Endothelial cell of umbilical vein (primary cell): ENCODE measurements at regions not wholly inside any gene's neighbourhood (a gene's known extent, or its start where the extent isn't known, plus 50 kb on each side); places are given as distances from the start of the nearest gene placed in this dataset.

Source experiments
- BruUV-seq: library from RNA; stranded (reverse); fragments of 400-500 nt; replicated peaks from 2 replicates; lab custom pipeline; 2021; lab: Mats Ljungman, UMichigan
- CTCF ChIA-PET: fragments of 300-600, 350-600 bp; sonication (Branson Sonifier 250); formaldehyde crosslinking; loops from one replicate; lab custom pipeline; 2021; ENCODE audit warnings: antibody characterized with exemption, inconsistent platforms; lab: Charles Lee
- POLR2A ChIA-PET: fragments of 300-600, 350-600 bp; sonication (Branson Sonifier 250); formaldehyde crosslinking; loops from one replicate; lab custom pipeline; 2021; ENCODE audit warnings: antibody characterized with exemption, inconsistent platforms; lab: Charles Lee
- DNase-seq: peaks from one replicate; pipeline ENCODE4 v3.0.0-alpha.2; 2011; ENCODE audit warnings: low read depth, low spot score
- FAIRE-seq: peaks from 2 replicates; lab custom pipeline; 2011; peaks lifted over from hg19 to GRCh38; lab: Jason Lieb, UNC
- H2AFZ ChIP-seq: 2 replicates; pipeline ENCODE4 v1.6.0; 2012; ENCODE audit warnings: low read depth, low read length, control low read depth, inconsistent platforms
- H3K27ac ChIP-seq: 2 replicates; pipeline ENCODE4 v1.5.1; 2011; ENCODE audit warnings: low read depth, mild to moderate bottlenecking, control low read depth, low read length, moderate library complexity; ENCODE audit not compliant: insufficient read depth
- H3K27me3 ChIP-seq, 2 experiments: 2 replicates each; pipeline versions ENCODE4 v1.6.0 to v1.6.1; 2011; ENCODE audit warnings: low read length in 2 of 2, mixed read lengths in 1 of 2; ENCODE audit not compliant: control insufficient read depth in 2 of 2, insufficient read depth in 2 of 2
- H3K36me3 ChIP-seq, 2 experiments: 2 replicates in 1 of 2; 3 replicates in 1 of 2; pipeline ENCODE4 v1.5.1; 2011; ENCODE audit warnings: low read length in 2 of 2, mild to moderate bottlenecking in 1 of 2, moderate library complexity in 1 of 2; ENCODE audit not compliant: control insufficient read depth in 2 of 2, insufficient read depth in 2 of 2; ENCODE audit errors: extremely low read depth in 1 of 2
- H3K4me1 ChIP-seq: 3 replicates; pipeline ENCODE4 v1.5.1; 2011; ENCODE audit warnings: mild to moderate bottlenecking, low read length; ENCODE audit not compliant: control insufficient read depth, insufficient read depth; ENCODE audit errors: extremely low read depth
- H3K4me2 ChIP-seq: 2 replicates; pipeline ENCODE4 v1.6.1; 2011; ENCODE audit warnings: low read length, control low read depth, mixed read lengths; ENCODE audit not compliant: insufficient read depth
- H3K4me3 ChIP-seq, 3 experiments: fragments of 200-600 bp in 1 of 3; sonication (generic), shearing (Covaris generic) in 1 of 3; replicated peaks in 1 of 3; 2 replicates each; pipeline ENCODE4 v1.5.1; 2011 to 2016; ENCODE audit warnings: control low read depth in 3 of 3, low read length in 3 of 3, mild to moderate bottlenecking in 2 of 3, inconsistent platforms in 1 of 3, low read depth in 1 of 3, moderate library complexity in 1 of 3; ENCODE audit not compliant: insufficient read depth in 1 of 3
- H3K79me2 ChIP-seq: 2 replicates; pipeline ENCODE4 v1.6.0; 2012; ENCODE audit warnings: low read length, inconsistent platforms; ENCODE audit not compliant: control insufficient read depth, insufficient read depth
- H3K9ac ChIP-seq: replicated peaks from 2 replicates; pipeline ENCODE3; 2011; ENCODE audit warnings: low read length, control low read depth; ENCODE audit not compliant: insufficient read depth; ENCODE audit errors: extremely low read depth
- H3K9me1 ChIP-seq: replicated peaks from 3 replicates; pipeline ENCODE4 v1.6.0; 2011; ENCODE audit warnings: mild to moderate bottlenecking, low read length; ENCODE audit not compliant: control insufficient read depth, insufficient read depth; ENCODE audit errors: extremely low read depth
- H3K9me3 ChIP-seq: replicated peaks from 2 replicates; pipeline ENCODE4 v1.5.1; 2012; ENCODE audit warnings: low read length, inconsistent platforms; ENCODE audit not compliant: control insufficient read depth, insufficient read depth
- H4K20me1 ChIP-seq: replicated peaks from 2 replicates; pipeline ENCODE3; 2011; ENCODE audit warnings: mild to moderate bottlenecking, low read length; ENCODE audit not compliant: control insufficient read depth, insufficient read depth; ENCODE audit errors: extremely low read depth
- EZH2 ChIP-seq: IDR thresholded peaks from 2 replicates; pipeline ENCODE4 v1.6.1; 2012; ENCODE audit warnings: borderline replicate concordance, low read depth, mild to moderate bottlenecking, moderate library complexity, low read length, inconsistent platforms; ENCODE audit not compliant: severe bottlenecking
- FOS ChIP-seq: IDR thresholded peaks from 2 replicates; pipeline ENCODE4 v1.6.1; 2011; ENCODE audit warnings: mild to moderate bottlenecking, low read length, moderate library complexity, borderline replicate concordance; ENCODE audit not compliant: insufficient read depth
- GATA2 ChIP-seq: IDR thresholded peaks from 2 replicates; pipeline ENCODE4 v1.7.0; 2011; ENCODE audit warnings: low read depth, mild to moderate bottlenecking, moderate library complexity, mixed read lengths, low read length; ENCODE audit not compliant: insufficient read length, insufficient read depth
- MYC ChIP-seq: IDR thresholded peaks from one replicate; pipeline ENCODE4 v1.6.1; 2011; ENCODE audit warnings: mild to moderate bottlenecking, low read depth, low read length
- POLR2AphosphoS5 ChIP-seq: IDR thresholded peaks from 2 replicates; pipeline ENCODE4 v1.6.1; 2012; ENCODE audit warnings: low read depth, mild to moderate bottlenecking, control low read depth, low read length, moderate library complexity; ENCODE audit not compliant: insufficient read depth
- dilution Hi-C: fragments of 300-500 bp; cut with MboI; formaldehyde crosslinking; loops from one replicate; pipeline ENCODE4 v1.15.0; 2019; ENCODE audit warnings: low sequenced_read_pairs; ENCODE audit not compliant: extremely low pct_ligation_motif_present
- intact Hi-C: fragments of 100-400 bp; cut with micrococcal nuclease; formaldehyde crosslinking; loops from one replicate; pipeline ENCODE4 v1.10.0; 2022
- TF ChIP-seq, protein P1 (sequence below), 2 donors: IDR thresholded peaks; 1 replicate in 1 of 2; 2 replicates in 1 of 2; pipeline ENCODE4 v1.5.1; 2011; ENCODE audit warnings: low read length in 2 of 2, mild to moderate bottlenecking in 2 of 2, moderate library complexity in 2 of 2, control low read depth in 1 of 2, inconsistent platforms in 1 of 2, low read depth in 1 of 2; ENCODE audit not compliant: insufficient read depth in 1 of 2; ENCODE audit errors: extremely low read depth in 1 of 2
- TF ChIP-seq, protein P2 (sequence below): IDR thresholded peaks from 2 replicates; pipeline ENCODE4 v1.6.1; 2011; ENCODE audit not compliant: insufficient read depth, insufficient read length

DNA sequence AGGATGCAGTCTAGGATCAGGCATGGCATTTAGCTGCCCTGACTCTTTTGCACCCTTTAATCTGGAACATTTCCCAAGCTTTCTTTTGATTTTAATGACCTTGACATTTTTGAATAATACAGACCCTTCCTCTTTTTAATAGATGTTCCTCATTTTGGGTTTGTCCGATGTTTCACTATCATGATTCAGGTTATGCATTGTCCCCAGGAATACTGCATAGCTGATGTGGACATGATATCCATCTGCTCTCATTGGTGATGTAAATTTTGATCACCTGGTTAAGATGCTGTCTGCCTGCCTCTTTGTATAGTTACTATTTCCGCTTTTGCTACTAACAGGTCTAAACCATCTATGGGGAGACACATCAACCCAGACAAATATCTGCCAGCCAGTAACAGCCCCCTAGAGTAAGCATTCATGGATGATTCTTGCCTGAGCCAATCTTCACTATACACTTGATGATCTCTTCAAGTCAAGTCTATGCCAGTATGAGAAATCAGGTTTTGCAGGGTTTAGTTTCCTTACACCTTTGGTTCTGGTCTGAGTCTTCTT is 50.6 kb upstream of the ULK4 start:
- CTCF ChIA-PET: interaction anchor here (0.8 to 2.1 kb wide), 10 partner anchors 13 to 92 kb away, joined by 3 to 23 read pairs (median 5); partner anchors contain the start of gene ULK4
- Histone ChIP-seq H3K27me3 (no peaks in the 10 kb centered on the region), H3K4me3 (no peak overlapping the region), H3K9me3 (no peaks in the 10 kb centered on the region), H3K9me1 (no peaks in the 10 kb centered on the region), H3K4me1 (peaks cover 13% of the 10 kb centered on the region), H3K9ac (no peak overlapping the region), H3K4me2 (peak overlapping the region; percentile 85), H3K36me3 (no peaks in the 10 kb centered on the region), H3K27ac (no peak overlapping the region), H2AFZ (peak overlapping the region; percentile 97), H3K79me2 (peaks cover 35% of the 10 kb centered on the region), H4K20me1 (no peaks in the 10 kb centered on the region)
- TF ChIP-seq, protein P1, sequence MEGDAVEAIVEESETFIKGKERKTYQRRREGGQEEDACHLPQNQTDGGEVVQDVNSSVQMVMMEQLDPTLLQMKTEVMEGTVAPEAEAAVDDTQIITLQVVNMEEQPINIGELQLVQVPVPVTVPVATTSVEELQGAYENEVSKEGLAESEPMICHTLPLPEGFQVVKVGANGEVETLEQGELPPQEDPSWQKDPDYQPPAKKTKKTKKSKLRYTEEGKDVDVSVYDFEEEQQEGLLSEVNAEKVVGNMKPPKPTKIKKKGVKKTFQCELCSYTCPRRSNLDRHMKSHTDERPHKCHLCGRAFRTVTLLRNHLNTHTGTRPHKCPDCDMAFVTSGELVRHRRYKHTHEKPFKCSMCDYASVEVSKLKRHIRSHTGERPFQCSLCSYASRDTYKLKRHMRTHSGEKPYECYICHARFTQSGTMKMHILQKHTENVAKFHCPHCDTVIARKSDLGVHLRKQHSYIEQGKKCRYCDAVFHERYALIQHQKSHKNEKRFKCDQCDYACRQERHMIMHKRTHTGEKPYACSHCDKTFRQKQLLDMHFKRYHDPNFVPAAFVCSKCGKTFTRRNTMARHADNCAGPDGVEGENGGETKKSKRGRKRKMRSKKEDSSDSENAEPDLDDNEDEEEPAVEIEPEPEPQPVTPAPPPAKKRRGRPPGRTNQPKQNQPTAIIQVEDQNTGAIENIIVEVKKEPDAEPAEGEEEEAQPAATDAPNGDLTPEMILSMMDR (IDR thresholded peaks at IDR 0.05; ENCODE audit: extremely low read depth in 1 of 2, insufficient read depth in 1 of 2, low read depth in 1 of 2, low read length in 2 of 2): no peak
- TF ChIP-seq EZH2 (no peak), POLR2AphosphoS5 (no peak), GATA2 (no peak), MYC (no peak), FOS (no peak)
- TF ChIP-seq, protein P2, sequence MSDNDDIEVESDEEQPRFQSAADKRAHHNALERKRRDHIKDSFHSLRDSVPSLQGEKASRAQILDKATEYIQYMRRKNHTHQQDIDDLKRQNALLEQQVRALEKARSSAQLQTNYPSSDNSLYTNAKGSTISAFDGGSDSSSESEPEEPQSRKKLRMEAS: no peak
- no peak for DNase-seq
- dilution Hi-C loops: no loop called here
- intact Hi-C loops: no loop called here
- POLR2A ChIA-PET: interaction anchor here (1.0 kb wide), 1 partner anchor 60 kb away, joined by 3 read pairs; no protein-coding TSS in a partner anchor
- TSS peak; percentile 40 for BruUV-seq
- FAIRE-seq: peak; percentile 69
